Loucy (cell line): ENCODE measurements at regions not wholly inside any gene's neighbourhood (a gene's known extent, or its start where the extent isn't known, plus 50 kb on each side); places are given as distances from the start of the nearest gene placed in this dataset.
A peak's percentile ranks its signal among the peaks of the same experiment; 100 is the strongest.
"Not testable (repeated sequence)": the region's sequence is repeated elsewhere in the genome, so short reads cannot be mapped to it uniquely, and the experiment has no call there.

ENCODE experiments used
- H2AFZ ChIP-seq: fragments of 200-600 bp; sonication (generic); 2 replicates; pipeline ENCODE4 v1.6.0; 2016; ENCODE audit warnings: antibody characterized with exemption, mild to moderate bottlenecking, low read length, moderate library complexity
- H3F3A ChIP-seq: fragments of 200-600 bp; 2 replicates; pipeline ENCODE4 v1.6.0; 2016; ENCODE audit warnings: antibody characterized with exemption, low read depth, mild to moderate bottlenecking
- H3K27me3 ChIP-seq: fragments of 200-600 bp; sonication (generic); 2 replicates; pipeline ENCODE4 v1.6.1; 2014; ENCODE audit warnings: low read length, mild to moderate bottlenecking; ENCODE audit not compliant: insufficient read depth, poor library complexity, severe bottlenecking
- H3K36me3 ChIP-seq: fragments of 200-600 bp; sonication (generic); 2 replicates; pipeline ENCODE4 v1.6.1; 2016; ENCODE audit warnings: low read length; ENCODE audit not compliant: insufficient read depth
- H3K4me1 ChIP-seq: fragments of 200-600 bp; sonication (generic); 2 replicates; pipeline ENCODE4 v1.5.1; 2014; ENCODE audit warnings: low read length, mild to moderate bottlenecking; ENCODE audit not compliant: insufficient read depth, poor library complexity, severe bottlenecking
- H3K4me2 ChIP-seq: fragments of 200-600 bp; sonication (generic); 2 replicates; pipeline ENCODE4 v1.6.0; 2014; ENCODE audit warnings: antibody characterized with exemption, low read length, low read depth, mild to moderate bottlenecking; ENCODE audit not compliant: poor library complexity, severe bottlenecking
- H3K4me3 ChIP-seq: fragments of 200-600 bp; sonication (generic); 2 replicates; pipeline ENCODE4 v1.5.1; 2014; ENCODE audit warnings: low read length, mild to moderate bottlenecking, mixed read lengths; ENCODE audit not compliant: poor library complexity, severe bottlenecking
- H3K79me2 ChIP-seq: fragments of 200-600 bp; sonication (generic); 2 replicates; pipeline ENCODE4 v1.6.1; 2014; ENCODE audit warnings: low read length; ENCODE audit not compliant: insufficient read depth
- H3K9ac ChIP-seq: fragments of 200-600 bp; sonication (generic); 2 replicates; pipeline ENCODE4 v1.6.0; 2014; ENCODE audit warnings: mild to moderate bottlenecking, low read depth, low read length, moderate library complexity; ENCODE audit not compliant: poor library complexity, severe bottlenecking
- H3K9me2 ChIP-seq: fragments of 200-600 bp; sonication (generic); replicated peaks from 2 replicates; pipeline ENCODE4 v1.6.1; 2016; ENCODE audit warnings: low read depth, low read length, mixed read lengths
- H3K9me3 ChIP-seq: fragments of 200-600 bp; sonication (generic); 2 replicates; pipeline ENCODE4 v1.6.1; 2014; ENCODE audit warnings: mild to moderate bottlenecking, antibody characterized with exemption, low read length, low read depth; ENCODE audit not compliant: insufficient read depth
- H4K20me1 ChIP-seq: fragments of 200-600 bp; sonication (generic); 2 replicates; pipeline ENCODE4 v1.6.0; 2014; ENCODE audit warnings: antibody characterized with exemption, low read length, mild to moderate bottlenecking; ENCODE audit not compliant: insufficient read depth, poor library complexity, severe bottlenecking
- EZH2phosphoT487 ChIP-seq: fragments of 200-600 bp; IDR thresholded peaks from 2 replicates; pipeline ENCODE4 v1.6.1; 2018; ENCODE audit warnings: antibody characterized with exemption, mild to moderate bottlenecking, moderate library complexity, borderline replicate concordance
- TF ChIP-seq, protein P1 (sequence below): fragments of 200-600 bp; sonication (generic); conservative IDR thresholded peaks from 2 replicates; pipeline ENCODE4 v1.5.1; 2014; ENCODE audit warnings: mild to moderate bottlenecking, antibody characterized with exemption, low read length

GRCh38 chr7:24442170-24442777, 131.0 kb upstream of the PALS2 start:
- Histone ChIP-seq H3K27me3 (no peaks in the 10 kb centered on the region), H3K9me3 (no peaks in the 10 kb centered on the region), H2AFZ (peak overlapping the region; percentile 35; the same call in 1 of the 2 replicates), H3F3A (no peaks in the 10 kb centered on the region), H4K20me1 (no peaks in the 10 kb centered on the region), H3K9ac (no peak overlapping the region), H3K9me2 (no peaks in the 10 kb centered on the region), H3K4me3 (no peak overlapping the region), H3K4me1 (peaks cover 36% of the 10 kb centered on the region), H3K4me2 (no peak overlapping the region), H3K79me2 (no peaks in the 10 kb centered on the region), H3K36me3 (no peaks in the 10 kb centered on the region)
- no peak for TF ChIP-seq EZH2phosphoT487
- TF ChIP-seq, protein P1, sequence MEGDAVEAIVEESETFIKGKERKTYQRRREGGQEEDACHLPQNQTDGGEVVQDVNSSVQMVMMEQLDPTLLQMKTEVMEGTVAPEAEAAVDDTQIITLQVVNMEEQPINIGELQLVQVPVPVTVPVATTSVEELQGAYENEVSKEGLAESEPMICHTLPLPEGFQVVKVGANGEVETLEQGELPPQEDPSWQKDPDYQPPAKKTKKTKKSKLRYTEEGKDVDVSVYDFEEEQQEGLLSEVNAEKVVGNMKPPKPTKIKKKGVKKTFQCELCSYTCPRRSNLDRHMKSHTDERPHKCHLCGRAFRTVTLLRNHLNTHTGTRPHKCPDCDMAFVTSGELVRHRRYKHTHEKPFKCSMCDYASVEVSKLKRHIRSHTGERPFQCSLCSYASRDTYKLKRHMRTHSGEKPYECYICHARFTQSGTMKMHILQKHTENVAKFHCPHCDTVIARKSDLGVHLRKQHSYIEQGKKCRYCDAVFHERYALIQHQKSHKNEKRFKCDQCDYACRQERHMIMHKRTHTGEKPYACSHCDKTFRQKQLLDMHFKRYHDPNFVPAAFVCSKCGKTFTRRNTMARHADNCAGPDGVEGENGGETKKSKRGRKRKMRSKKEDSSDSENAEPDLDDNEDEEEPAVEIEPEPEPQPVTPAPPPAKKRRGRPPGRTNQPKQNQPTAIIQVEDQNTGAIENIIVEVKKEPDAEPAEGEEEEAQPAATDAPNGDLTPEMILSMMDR: no peak

GRCh38 chr7:24444666-24445440, 128.4 kb upstream of the PALS2 start:
- no peak overlapping the region for H3K9ac ChIP-seq
- H3F3A ChIP-seq: no peaks in the 10 kb centered on the region
- H3K79me2 ChIP-seq: no peaks in the 10 kb centered on the region
- H2AFZ ChIP-seq: no peak overlapping the region
- H4K20me1 ChIP-seq: no peaks in the 10 kb centered on the region
- TF ChIP-seq, protein P1: no peak
- TF ChIP-seq EZH2phosphoT487: no peak
- peaks cover 21% of the 10 kb centered on the region for H3K4me1 ChIP-seq
- no peak overlapping the region for H3K4me3 ChIP-seq
- no peaks in the 10 kb centered on the region for H3K27me3 ChIP-seq
- H3K4me2 ChIP-seq: no peak overlapping the region
- no peaks in the 10 kb centered on the region for H3K9me2 ChIP-seq
- H3K36me3 ChIP-seq: no peaks in the 10 kb centered on the region
- no peaks in the 10 kb centered on the region for H3K9me3 ChIP-seq

DNA sequence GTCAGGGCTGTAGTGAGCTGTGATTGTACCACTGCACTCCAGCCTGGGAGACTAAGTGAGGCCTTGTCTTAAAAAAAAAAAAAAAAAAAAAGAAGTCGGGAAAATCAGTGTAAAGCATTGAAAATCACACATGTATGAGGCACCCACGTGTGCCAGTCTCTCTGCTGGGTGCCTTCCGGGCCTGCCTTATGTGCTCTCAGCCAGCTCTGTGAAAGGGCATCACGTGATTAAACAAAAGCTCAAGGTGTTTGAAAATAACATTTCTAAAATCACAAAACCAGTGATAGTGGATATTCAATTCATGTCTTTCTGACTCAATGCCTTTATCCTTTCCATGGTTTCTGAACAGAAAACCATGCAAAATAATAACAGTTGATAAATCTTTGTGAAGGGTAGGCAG, 125.2 kb upstream of the PALS2 start:
- Histone ChIP-seq H3F3A (no peaks in the 10 kb centered on the region), H3K9ac (no peak overlapping the region), H3K4me3 (no peak overlapping the region), H3K79me2 (no peaks in the 10 kb centered on the region), H3K4me1 (peaks cover 11% of the 10 kb centered on the region), H2AFZ (no peak overlapping the region), H3K9me2 (no peaks in the 10 kb centered on the region), H3K27me3 (no peaks in the 10 kb centered on the region), H4K20me1 (no peaks in the 10 kb centered on the region), H3K4me2 (no peak overlapping the region), H3K9me3 (no peaks in the 10 kb centered on the region), H3K36me3 (no peaks in the 10 kb centered on the region)
- TF ChIP-seq, protein P1: no peak
- no peak for TF ChIP-seq EZH2phosphoT487

- not testable (repeated sequence) for H3K4me1 ChIP-seq, H3K27me3 ChIP-seq, H3K4me3 ChIP-seq, H4K20me1 ChIP-seq, H2AFZ ChIP-seq, H3K9me2 ChIP-seq, H3K9me3 ChIP-seq, H3K79me2 ChIP-seq, H3K9ac ChIP-seq, H3K36me3 ChIP-seq, H3F3A ChIP-seq, H3K4me2 ChIP-seq
Observed at GRCh38 chr7:24449416-24449815, 123.8 kb upstream of the PALS2 start.
